HG03045 (cell line): ENCODE measurements at regions not wholly inside any gene's neighbourhood (a gene's known extent, or its start where the extent isn't known, plus 50 kb on each side); places are given as distances from the start of the nearest gene placed in this dataset.

ENCODE experiments used
- ATAC-seq: cut with Tn5 transposase; IDR thresholded peaks from one replicate; pipeline ENCODE4 v1.9.1; 2021; ENCODE audit warnings: mild to moderate bottlenecking, moderate library complexity; ENCODE audit not compliant: unreplicated experiment

DNA sequence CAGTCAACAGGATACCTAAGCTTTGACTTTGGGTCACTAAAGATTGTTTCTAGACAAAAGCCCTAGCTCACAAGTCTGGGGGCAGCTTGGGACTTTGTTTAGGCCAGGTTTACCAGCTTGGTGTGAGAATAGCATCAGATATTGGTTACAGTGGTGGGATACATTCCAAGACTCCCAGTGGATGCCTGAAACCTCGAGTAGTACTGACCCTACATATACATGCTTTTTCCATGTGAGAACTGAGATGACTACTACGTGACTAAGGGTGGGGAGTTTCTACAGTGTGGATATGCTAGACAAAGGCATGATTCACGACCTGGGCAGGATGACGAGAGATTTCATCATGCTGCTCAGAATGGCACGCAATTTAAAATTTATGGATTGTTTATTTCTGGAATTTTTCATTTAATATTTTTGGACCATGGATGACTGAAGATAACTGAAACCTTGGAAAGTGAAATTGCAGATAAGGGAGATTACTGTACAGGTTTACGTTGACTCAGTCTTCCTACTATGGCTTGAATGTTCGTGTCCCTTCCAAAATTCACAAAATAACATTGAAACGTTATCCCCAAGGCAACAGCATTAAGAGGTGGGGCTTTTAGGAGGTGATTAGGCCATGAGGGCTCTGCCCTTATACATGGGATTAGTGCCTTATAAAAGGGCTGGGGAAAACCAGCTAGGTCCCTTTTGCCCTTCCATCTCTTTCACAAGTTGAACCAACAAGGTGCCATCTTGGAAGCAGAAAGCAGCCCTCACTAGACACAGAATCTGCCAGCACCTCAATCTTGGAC lies 50.2 kb upstream of the CTAGE1 start:
- ATAC-seq = no peak

DNA sequence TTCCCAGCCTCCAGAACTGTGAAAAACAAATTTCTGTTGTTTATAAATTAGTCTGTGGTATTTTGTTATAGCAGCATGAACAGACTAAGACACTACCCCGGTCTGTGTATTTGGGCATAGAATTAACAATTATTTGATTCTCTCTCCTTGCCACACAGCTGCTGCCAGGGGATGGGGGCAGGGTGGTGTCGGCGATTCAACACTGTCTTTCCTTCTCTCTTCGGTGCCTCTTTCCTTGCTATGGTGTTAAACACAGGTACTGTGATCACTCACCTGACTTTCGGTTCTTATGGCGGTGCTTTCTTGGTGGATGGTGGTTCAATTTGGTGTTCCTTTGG lies 50.8 kb upstream of the CTAGE1 start:
- no peak for ATAC-seq

DNA sequence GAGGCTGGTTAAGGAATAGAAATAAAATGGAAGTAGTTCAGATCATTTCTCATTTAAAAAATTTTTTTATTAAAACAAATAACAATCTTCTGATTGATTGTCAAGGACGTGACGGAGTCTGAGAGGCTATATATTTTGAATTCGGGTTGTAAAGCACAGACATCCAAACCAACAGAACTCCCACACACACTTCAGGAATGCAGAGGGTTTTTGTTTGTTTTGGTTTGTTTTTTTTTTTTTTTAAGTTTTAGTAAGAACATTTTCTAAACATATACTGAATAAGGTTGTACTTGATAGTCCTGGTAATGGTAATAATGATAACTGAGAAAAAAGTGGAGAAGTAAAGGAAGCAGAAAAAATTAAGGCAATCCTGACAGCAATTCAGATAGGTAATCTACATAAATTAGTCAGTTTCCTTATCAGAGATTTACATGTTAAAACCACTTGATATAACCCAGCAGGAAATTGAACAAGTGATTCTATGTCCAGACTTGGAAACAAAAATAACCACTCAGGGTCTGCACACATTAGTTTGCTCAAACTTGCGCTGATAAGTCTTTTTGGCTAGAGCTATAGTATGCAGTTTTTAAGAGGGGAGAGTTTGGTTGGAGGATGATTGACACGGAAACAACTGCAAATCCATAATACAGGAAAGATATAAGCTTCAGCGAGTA lies 51.5 kb upstream of the CTAGE1 start:
- ATAC-seq = no peak

DNA sequence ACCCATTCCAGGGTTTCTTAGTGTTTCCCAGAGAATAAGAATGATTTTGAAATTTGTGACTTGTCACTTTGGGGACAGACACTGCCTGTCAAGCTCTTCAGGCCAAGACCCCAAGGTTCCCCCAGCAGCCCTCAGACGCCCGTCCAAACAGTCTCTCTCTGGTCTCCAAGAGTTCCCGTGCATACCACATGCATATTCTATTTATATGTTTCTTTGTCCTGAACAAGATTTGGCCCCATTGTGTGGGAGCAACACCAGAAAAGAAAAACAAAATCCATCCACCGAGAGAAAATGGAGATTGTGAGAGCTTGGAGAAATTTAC lies 52.2 kb upstream of the CTAGE1 start:
- ATAC-seq = no peak

DNA sequence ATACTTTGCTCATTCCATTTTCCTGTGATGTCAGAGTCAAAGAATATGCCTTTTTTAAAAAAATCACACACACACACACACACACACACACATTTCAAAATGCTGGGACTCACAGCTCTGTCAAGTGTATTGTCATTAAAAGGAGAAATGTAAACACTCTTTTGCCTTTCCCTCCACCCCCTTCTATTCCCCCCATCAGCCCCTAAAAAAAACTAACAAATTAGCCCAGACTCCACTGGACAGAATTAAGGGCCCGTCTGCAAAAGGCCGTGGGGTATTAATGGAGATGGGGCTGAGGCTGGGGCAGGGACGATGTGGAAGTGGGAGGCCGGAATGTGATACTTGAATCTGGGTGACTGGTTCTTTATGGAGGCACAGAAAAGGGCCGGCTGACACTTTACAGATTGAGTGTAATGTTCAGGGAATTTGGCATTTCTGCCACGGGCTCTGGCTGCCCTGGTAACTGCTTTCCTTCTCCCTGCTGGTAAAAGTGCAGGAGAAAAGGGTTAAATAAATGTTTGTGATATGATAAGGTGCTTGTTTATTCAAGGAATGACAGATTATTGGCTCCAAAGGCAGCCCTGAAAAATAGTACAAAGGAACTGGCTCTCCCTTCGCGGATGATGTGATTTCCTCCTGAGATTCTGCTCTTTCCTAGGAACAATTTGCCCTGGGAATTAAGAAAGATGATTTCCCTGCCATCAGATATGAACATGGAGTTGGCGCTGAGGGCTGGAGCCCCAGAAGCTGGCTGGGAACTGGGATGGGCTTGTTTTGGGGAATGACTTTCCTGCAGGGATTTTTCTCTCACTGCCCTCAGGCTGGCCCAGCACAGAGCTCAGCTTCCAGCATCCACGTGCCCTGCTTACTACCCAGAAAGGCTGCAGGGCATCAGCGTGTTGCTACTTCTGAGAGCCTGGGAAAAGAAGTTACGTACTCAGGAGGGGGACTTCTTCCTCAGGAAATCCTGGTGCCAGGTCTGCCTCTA lies 52.8 kb upstream of the CTAGE1 start:
- no peak for ATAC-seq

DNA sequence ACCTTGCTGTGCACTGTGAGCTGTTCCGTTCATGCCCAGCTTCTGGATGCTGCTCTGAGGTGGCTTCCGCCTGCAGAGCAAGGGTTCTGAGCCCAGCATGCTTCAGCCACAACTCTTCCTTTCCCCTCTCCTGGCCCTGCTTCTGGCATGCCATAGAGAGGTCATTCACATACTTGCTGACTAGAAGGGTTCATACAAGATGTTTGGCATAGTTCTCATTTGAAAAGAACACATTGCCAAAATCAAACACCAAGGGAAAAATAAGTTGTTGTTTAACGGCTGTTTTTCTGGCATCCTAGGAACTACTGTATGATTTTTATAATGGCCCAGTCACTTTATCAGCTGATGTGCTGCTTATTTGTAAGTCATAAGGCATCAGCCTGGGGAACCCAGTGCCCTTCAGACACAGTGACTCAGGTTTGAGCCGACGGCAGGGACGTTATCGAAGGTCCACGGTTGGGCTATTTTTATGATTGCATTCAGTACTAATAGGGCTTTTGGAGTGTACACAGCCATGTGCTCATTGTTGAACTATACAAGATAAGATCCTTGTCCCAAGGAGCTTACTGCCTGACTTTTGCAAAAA lies 53.9 kb upstream of the CTAGE1 start:
- ATAC-seq = no peak

DNA sequence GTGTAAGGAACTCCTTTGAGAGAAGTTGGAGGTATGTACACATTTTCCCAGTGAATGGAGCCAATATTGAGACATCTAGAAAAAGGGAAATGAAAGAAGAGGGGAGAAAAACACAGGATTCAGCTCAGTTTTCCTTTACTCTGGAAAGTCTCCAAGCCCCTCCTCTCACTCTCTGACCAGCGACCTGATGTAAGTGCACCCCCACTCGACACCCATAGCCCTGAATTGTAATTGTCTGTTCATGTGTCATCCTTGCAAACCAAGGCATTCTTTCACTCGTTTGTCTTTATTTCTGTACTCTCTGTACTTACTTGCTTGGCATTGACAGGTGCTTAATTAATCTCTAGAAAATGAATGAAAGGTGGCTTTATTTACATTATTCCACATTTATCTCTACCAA lies 55.7 kb upstream of the CTAGE1 start:
- no peak for ATAC-seq

DNA sequence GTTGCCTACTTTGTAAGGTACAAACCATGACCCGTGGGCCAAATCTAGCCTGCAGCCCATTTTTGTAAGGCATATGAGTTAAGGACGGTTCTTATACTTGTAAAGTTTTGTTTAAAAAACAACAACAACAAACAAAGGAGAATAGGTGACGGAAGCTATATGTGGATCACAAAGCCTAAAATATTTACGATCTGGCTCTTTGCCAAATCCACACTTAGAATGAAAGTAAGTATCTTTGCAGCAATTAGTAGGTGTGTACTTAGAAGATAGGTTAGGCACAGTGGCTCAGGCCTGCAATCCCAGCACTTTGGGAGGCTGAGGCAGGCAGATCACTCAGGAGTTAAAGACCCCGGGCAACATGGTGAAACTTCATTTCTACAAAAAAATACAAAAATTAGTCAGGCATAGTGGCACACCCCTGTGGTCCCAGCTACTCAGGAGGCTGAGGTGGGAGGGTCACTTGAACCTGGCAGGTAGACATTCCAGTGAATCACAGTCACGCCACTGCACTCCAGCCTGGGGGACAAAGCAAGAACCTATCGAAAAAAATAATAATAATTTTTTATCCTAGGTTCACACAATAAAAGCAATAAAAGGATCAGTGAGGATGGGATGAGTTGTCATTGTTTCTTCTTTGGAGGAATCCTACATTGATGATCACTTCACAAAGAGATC lies 57.8 kb upstream of the CTAGE1 start:
- ATAC-seq = no peak

DNA sequence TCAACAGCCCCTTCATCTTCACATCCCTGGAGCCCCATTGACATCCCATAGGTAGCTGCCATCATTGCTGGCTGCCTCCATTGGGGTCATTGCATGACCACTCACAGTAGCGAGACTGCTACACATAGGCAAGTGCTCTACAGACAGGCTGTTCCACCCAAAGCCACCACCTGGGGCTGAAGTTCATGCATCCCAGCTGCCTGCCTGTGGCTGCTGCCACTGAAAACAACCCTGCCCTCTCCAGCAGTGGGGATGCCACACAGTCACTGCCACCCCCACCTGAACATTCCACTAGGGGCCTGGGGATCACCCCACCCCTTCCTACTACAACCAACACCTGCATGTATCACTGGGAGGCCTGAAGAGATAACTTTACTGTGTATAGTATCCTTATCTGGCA lies 59.5 kb upstream of the CTAGE1 start:
- no peak for ATAC-seq

DNA sequence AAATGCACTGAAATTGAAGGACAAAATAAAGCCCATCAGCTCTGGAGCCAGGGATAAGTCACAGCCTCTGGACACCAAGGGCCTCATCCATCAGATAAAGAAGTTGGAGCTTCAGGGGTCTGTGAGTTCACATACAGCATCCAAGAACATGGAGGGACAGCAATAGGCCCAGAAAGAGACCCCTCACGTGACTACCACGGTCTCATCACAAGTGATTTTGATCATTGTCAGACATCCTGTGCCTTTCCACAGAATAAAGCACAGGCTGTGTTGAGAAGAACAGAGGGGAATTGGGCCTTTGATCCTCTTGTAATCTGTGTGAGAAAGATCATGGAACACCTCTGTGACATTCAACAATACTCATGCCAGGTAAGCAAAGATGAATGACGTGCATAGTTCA lies 65.2 kb upstream of the CTAGE1 start:
- ATAC-seq = no peak

DNA sequence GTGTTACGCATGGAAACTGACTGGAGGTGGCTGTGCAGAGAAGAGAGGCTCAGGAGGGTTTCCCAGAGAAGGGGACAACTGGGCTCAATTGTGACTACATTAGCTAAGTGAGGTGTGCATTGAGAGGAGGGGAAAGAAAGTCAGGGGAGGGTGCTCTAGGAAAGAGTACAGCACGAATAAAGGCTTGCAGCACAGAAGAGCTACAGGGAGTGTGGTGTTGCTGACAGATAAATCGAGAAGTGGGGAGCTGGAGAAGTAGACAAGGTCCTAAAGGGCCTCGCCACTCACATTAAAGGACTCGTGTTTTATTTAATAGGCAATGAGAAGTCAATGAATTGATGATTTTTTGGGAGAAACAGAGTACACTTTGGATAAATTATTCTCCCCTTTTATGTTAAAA lies 65.7 kb upstream of the CTAGE1 start:
- ATAC-seq = no peak

DNA sequence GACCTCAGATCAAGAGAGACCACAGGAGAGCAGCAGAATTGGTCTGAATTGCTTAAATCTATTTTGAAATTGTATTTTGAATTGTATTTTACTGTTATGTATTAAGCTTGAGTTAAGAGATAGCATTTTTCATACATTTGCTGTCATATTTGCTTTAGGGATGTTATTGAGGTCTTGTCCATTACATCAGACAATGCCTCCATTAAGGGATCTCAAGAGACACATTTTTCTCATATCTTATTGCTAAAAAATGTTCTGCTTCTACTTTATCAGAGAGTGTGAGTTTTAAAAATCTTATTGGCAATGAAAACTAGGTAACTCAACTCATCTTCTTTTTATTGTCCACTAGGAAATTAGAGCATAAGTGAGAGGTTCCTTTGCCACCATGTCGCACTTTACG lies 66.8 kb upstream of the CTAGE1 start:
- ATAC-seq = no peak

DNA sequence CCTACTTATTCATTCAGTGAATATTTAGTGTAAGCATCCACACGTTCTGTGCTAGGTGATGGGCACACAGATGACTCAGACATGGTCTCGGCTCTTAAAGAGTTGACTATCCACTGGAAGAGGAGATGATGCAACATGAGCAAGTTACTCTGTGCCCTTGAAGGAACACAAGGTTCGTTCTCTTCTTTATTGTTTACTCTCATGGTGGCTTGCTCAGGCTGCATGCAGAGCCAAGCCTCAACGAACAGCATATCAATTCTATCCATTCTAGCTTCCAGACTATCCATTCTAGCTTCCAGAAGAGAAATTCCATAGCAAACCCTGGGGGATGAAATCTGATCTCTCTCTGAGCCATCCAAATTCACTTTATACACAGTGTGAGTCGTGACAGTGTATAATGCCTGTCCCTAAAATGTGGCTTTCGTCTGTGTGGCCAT lies 68.1 kb upstream of the CTAGE1 start:
- ATAC-seq = no peak

DNA sequence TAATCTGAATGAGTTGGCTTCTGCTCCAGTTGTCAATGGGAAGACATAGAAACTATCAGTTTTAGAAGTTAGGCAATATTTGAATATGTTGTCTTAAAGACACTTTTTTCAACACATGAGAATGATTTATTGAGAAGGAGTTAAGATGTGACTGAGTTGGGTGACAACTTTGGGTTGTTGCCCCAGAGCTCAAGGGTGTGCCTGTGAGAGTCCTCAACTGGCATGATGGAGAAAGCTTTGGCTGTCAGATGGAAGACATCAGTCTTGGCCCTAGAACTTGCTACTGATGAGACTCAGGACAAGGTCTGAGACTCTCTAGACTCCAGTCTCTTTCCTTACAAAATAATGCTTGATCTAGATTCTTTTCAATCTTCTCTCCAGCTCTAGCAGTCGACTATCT lies 69.0 kb upstream of the CTAGE1 start:
- no peak for ATAC-seq

DNA sequence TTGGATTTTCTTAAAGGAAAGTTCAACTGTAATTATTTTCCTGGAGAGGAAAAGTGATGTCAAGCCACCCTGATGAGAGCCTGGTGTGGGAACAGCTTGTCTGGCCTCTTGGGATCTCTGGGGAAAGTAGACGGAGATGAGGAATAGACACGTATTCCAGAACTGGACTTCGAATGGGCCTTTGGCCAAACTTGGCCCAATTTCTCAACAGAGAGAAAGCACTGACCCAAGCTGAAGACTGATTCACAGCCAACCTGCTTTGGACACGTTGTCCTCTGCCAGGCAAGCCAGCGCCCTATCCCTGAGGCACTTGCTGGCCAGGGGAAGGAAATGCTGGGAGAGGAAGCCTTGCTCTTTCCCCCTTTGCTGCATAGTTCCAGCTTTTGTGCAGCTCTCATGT lies 70.8 kb upstream of the CTAGE1 start:
- ATAC-seq = no peak

DNA sequence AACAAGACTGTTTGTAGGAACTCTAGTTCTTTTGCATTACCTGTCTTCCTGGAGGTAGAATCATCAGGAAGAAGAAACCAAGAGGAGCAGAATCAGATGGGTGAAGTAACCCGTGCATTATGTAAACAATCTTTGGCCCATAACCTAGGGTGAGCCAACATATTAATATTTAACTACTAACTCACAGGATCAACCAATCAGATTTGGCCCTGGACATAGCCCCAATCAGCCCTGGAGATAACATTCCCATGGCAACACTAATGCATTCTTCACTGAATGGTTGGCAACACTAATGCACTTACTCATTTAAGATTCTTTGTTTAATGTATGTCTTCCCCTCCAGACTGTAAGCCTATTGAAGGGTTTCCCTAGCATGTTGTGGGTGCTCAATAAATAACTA lies 72.0 kb upstream of the CTAGE1 start:
- no peak for ATAC-seq

DNA sequence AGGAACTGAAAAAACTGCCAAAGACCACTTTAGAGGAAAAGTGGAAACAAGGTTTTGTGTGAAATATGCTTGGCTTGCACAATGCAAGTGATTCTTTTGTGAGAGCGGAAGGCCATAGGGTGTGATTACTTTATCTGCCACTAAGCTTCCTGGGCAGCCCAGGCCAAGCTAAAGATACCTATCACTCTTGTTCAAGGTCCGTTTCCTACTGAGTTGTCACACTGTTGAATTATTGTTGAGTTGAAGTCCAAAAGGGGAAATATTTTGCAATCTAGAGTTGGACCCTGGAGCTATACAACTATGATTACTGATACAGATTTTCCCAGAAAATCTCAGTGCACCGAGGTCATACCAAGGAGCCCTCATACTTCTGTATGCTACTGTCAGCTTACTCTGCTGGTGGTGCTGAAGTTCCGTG lies 72.7 kb upstream of the CTAGE1 start:
- ATAC-seq = no peak

DNA sequence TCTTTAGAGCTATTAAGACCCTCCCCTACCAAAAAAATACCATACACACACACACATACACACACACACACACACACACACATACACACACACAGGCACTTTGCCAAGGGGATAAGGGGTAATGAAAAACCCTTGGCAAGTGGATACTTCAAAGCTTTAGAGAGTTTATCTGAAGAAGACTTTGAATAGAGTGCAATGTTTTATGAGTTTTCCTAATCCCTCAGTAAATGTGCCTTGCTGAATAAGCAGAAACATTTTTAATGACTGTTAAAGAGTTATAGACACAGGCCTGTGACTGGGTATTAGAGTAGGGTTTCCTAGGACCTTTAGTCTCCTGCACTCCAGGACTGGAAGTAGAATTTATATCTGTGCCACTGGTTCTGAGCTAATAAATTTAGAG lies 75.5 kb upstream of the CTAGE1 start:
- no peak for ATAC-seq

DNA sequence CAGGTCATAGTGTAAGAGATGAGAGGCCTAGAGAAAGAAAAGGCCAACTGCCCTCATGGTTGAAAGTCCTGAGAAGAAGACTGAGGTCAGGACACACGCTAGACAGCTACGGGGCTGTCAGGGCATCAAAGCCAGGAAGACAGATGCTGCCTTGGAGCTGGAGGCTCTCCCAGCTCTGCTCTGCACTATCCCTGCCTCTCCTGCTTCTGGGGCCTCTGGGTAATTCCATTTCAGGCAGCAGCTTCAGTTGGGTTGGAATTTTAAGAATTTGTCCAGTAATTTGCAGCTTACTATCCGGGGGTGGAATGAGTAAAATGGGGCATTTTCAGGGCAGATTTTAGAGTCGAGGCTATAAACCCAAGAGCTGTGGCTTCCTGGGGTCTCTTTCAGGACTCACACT lies 76.2 kb upstream of the CTAGE1 start:
- ATAC-seq = no peak

DNA sequence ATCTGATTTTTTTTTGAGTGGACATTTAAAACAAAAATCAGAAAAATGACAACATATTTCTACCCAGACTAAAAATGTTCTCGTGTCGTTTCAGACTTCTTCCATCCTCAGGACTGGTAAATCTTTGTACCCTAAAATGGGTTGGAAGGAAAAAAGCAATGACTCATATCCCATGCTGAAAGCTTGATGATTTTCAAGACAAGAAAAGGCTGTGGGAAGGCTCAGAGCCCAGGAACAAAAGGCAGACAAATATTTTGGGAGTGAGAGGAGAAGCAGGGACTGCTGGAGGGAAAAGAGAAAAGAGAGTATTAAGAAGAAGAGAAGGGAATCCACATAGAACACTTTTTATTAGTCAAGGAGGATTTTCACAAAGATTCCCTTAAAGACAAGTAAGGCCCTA lies 77.1 kb upstream of the CTAGE1 start:
- no peak for ATAC-seq

DNA sequence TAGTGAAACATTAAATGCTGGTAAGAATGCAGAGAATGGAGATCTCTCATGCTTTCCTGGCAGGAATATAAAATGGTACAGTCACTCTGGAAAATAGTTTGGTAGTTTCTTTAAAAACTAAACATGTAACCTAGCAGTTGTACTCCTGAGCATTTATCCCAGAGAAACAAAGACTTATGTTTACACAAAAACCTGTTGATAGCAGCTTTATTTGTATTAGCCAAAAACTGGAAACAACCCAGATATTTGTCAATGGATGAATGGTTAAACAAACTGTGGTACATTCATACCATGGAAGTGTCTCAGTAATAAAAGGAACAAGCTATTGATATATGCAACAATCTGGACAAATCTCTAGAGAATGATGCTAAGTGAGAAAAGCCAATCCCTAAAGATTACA lies 81.7 kb upstream of the CTAGE1 start:
- no peak for ATAC-seq
